Spleen (tissue), 7 donors: ENCODE measurements at regions not wholly inside any gene's neighbourhood (a gene's known extent, or its start where the extent isn't known, plus 50 kb on each side); places are given as distances from the start of the nearest gene placed in this dataset.

ENCODE experiments used
- POLR2AphosphoS5 ChIP-seq, 3 donors: sonication (generic); formaldehyde crosslinking; IDR thresholded peaks; one replicate each; pipeline ENCODE4 v1.5.1; 2017; ENCODE audit warnings: antibody characterized with exemption in 3 of 3
- TF ChIP-seq, protein P1 (sequence below), 11 experiments: fragments of 200-600 bp in 7 of 11; fragments of 450-650 bp in 4 of 11; sonication (generic) in 4 of 11; IDR thresholded peaks in 8 of 11; conservative IDR thresholded peaks in 3 of 11; 1 replicate in 7 of 11; 2 replicates in 4 of 11; pipeline versions ENCODE4 v1.4.0 to v1.8.0; 2016 to 2021; ENCODE audit warnings: antibody characterized with exemption in 11 of 11, inconsistent platforms in 4 of 11, mild to moderate bottlenecking in 1 of 11
- donor health status: DM: no; HTN: no; CAD: no; lungs with moderate emphysema.
- donor health status: DM: no; HTN: no; CAD: no.
- donor health status: DM: no; HTN: no; CAD: no.

DNA sequence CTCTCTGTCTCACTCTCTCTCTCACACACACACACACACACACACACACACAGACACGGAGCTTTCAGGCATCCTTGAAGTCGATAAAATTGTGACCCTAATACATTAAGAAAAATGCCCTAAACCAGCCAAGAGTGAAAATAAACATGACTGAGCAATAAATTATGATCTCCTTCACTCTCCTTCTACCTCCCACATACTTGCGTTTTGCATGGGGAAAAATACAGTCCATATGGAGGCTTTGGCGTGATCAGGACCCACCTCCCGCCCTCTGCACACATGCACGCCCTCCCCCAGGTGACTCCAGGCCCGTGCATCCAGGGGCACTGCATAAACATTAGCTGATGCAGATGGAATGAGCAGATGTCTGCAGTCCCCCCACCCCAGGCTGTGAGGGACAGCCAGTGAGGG, 114.2 kb upstream of the JARID2 start:
- TF ChIP-seq, protein P1, sequence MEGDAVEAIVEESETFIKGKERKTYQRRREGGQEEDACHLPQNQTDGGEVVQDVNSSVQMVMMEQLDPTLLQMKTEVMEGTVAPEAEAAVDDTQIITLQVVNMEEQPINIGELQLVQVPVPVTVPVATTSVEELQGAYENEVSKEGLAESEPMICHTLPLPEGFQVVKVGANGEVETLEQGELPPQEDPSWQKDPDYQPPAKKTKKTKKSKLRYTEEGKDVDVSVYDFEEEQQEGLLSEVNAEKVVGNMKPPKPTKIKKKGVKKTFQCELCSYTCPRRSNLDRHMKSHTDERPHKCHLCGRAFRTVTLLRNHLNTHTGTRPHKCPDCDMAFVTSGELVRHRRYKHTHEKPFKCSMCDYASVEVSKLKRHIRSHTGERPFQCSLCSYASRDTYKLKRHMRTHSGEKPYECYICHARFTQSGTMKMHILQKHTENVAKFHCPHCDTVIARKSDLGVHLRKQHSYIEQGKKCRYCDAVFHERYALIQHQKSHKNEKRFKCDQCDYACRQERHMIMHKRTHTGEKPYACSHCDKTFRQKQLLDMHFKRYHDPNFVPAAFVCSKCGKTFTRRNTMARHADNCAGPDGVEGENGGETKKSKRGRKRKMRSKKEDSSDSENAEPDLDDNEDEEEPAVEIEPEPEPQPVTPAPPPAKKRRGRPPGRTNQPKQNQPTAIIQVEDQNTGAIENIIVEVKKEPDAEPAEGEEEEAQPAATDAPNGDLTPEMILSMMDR (IDR thresholded peaks at IDR 0.05 in 8 of 11, conservative IDR thresholded peaks at IDR 0.05 in 3 of 11) = no peak
- no peak for TF ChIP-seq POLR2AphosphoS5 (IDR thresholded peaks at IDR 0.05)
